Mucosa of rectum (tissue), 2 donors: ENCODE measurements at regions not wholly inside any gene's neighbourhood (a gene's known extent, or its start where the extent isn't known, plus 50 kb on each side); places are given as distances from the start of the nearest gene placed in this dataset.

Experiments used
- H3K27ac ChIP-seq, 2 donors: one replicate each; pipeline ENCODE4 v1.7.0; 2013; ENCODE audit warnings: inconsistent platforms in 2 of 2, low read depth in 2 of 2, low read length in 2 of 2
- H3K27me3 ChIP-seq, 2 donors: one replicate each; pipeline ENCODE4 v1.7.0; 2013; ENCODE audit warnings: low read length in 2 of 2; ENCODE audit not compliant: control insufficient read depth in 2 of 2, insufficient read depth in 2 of 2
- H3K36me3 ChIP-seq, 2 donors: one replicate each; pipeline ENCODE4 v1.7.0; 2013; ENCODE audit warnings: low read length in 2 of 2; ENCODE audit not compliant: control insufficient read depth in 2 of 2, insufficient read depth in 2 of 2
- H3K4me1 ChIP-seq, 2 donors: one replicate each; pipeline ENCODE4 v1.7.0; 2013; ENCODE audit warnings: low read length in 2 of 2, mild to moderate bottlenecking in 1 of 2; ENCODE audit not compliant: control insufficient read depth in 2 of 2, insufficient read depth in 2 of 2
- H3K4me3 ChIP-seq, 2 donors: one replicate each; pipeline ENCODE4 v1.7.0; 2013; ENCODE audit warnings: low read length in 2 of 2
- H3K9ac ChIP-seq, 2 donors: one replicate each; pipeline ENCODE4 v1.7.0; 2013; ENCODE audit warnings: low read length in 2 of 2, low read depth in 1 of 2, mild to moderate bottlenecking in 1 of 2
- H3K9me3 ChIP-seq, 2 donors: one replicate each; pipeline ENCODE4 v1.7.0; 2013; ENCODE audit warnings: low read length in 2 of 2; ENCODE audit not compliant: control insufficient read depth in 2 of 2
- donor health status: healthy.
- donor health status: Normal muscosa, but diverticular disease.

DNA sequence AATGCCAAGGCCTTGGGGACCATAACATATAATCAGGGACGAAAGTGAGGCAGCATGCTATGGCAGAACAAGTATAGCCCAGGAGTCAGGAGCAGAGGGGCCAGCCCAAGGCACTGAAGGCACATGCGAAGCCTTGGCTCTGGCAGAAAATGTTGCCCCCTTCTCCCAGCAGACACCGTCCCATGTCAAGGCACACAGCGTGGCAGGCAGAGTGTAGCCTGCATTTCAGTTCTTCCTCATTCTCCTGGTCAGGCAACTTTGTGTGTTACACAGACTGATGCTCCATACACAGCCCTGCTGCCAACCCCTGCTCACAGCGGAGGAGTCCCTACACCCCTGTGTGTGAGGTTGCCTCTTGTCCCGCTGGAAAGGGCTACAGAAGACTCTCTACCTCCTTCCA is 480.8 kb downstream of the BCL11A start:
- no peaks in the 10 kb centered on the region for H3K4me1 ChIP-seq
- no peak overlapping the region for H3K4me3 ChIP-seq
- no peaks in the 10 kb centered on the region for H3K9me3 ChIP-seq
- H3K9ac ChIP-seq, result no peak overlapping the region
- no peaks in the 10 kb centered on the region for H3K36me3 ChIP-seq
- no peaks in the 10 kb centered on the region for H3K27me3 ChIP-seq
- H3K27ac ChIP-seq, result no peak overlapping the region

DNA sequence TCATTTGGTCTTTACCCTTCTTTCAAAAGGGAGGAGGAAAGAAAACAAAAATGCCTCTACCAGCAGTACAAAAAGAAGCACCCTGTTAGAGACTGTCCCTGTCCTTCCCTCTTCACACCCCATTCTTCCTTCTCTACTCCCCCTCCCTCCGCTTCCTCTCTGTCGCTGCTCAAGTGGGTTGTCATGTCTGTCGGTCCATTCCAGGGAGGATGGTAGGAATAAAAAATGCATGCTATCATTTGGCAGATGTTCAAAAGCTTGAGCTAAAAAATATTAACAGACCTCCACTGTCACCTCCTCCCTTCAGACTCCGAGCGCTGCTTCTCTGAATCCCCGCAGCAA is 482.0 kb downstream of the BCL11A start:
- Histone ChIP-seq H3K4me3 (no peak overlapping the region), H3K36me3 (no peaks in the 10 kb centered on the region), H3K27ac (no peak overlapping the region), H3K27me3 (no peaks in the 10 kb centered on the region), H3K9ac (no peak overlapping the region), H3K4me1 (no peaks in the 10 kb centered on the region), H3K9me3 (no peaks in the 10 kb centered on the region)

DNA sequence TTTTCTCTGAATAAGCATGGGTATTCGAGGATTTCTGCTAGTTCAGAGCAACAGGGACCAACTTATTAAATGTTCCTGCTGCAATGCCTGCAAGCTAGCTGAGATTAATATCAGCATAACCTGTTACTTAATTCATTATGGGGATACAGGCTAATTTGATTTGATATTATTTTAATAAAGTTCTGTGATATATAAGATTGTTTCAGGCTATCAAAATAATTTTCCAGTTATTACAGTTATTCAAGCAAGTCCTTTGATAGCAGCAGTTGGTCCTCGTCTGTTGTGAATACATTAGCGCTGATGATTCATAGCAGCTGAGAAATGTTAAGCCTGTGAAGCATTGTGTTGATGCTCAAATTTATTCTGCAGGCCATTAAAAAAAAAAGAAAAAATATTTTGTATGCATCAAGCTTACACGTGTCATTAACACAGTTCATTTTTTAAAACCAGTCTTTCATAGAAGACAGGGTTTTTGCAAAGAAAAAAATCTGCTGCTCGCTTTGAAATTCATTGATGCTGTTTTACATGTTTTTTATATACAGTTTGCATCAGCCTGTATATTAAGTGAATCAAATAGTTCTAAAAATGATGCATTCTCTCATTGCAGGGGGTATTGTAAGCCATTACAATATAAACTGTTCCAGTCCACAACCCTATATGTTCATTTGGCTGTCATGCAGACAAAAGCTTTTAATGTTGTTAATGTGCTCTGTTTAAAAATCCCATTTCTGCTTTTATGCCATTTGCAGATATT is 482.5 kb downstream of the BCL11A start:
- H3K27me3 ChIP-seq, result no peaks in the 10 kb centered on the region
- H3K9me3 ChIP-seq, result no peaks in the 10 kb centered on the region
- no peak overlapping the region for H3K27ac ChIP-seq
- H3K4me3 ChIP-seq, result no peak overlapping the region
- H3K9ac ChIP-seq, result no peak overlapping the region
- H3K36me3 ChIP-seq, result no peaks in the 10 kb centered on the region
- no peaks in the 10 kb centered on the region for H3K4me1 ChIP-seq

DNA sequence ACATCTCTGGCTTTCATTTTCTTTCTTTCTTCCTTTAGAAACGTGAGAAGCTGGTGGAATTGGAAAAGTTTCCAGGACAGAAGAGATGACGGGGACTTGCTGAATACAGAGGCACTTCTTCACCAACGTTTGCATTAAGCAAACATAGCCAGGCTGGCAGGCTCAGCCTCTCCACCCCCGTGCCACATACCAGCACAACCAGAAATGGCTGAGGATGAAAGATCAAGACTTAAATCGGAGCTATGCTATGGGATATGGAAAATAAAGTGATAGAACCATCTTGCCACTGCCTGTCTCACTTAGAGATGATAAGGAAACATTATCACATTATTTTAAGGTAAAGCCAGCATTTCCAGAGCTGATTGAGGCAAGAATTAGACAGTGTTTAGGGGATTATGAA is 483.3 kb downstream of the BCL11A start:
- Histone ChIP-seq H3K27me3 (no peaks in the 10 kb centered on the region), H3K27ac (no peak overlapping the region), H3K9me3 (no peaks in the 10 kb centered on the region), H3K4me1 (no peaks in the 10 kb centered on the region), H3K36me3 (no peaks in the 10 kb centered on the region), H3K9ac (no peak overlapping the region), H3K4me3 (no peak overlapping the region)

DNA sequence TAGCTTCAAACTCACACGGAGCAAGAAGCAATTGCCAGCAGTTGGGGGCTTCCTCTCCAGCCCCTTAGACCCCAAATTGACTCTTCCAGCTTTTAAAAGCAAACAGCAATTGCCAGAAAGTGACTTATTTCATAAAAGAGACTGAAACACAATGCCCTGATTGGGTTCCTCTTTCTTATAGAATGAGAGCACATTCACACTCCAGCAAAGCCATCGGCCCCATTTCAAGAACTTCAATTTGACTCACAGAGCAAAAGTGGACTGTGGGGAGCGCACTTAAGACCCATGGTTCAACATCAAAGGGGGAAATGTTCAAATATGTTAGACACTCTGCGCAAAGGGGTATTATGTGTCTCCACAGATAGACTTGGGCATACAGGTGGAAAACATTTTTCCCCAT is 484.7 kb downstream of the BCL11A start:
- Histone ChIP-seq H3K27me3 (no peaks in the 10 kb centered on the region), H3K27ac (no peak overlapping the region), H3K36me3 (no peaks in the 10 kb centered on the region), H3K4me3 (no peak overlapping the region), H3K9ac (no peak overlapping the region), H3K9me3 (no peaks in the 10 kb centered on the region), H3K4me1 (no peaks in the 10 kb centered on the region)

DNA sequence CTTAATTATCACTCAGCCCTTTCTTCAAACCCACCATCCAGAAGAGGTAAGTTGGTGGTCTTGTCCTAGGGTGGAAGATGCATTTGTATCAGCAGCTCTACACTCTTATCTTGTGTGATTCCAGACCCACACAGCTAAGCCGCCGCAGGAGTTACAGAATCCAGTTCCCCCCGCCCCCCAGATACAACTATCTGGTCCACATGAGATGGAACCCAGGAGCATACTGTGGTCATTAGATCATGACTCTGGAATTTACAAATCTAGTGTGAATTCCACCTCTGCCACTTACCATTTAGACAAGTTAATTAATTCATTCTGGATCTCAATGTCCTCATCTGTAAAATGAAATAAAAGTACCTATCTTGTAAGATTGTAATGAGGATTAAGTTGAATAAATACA is 486.4 kb downstream of the BCL11A start:
- no peak overlapping the region for H3K9ac ChIP-seq
- H3K36me3 ChIP-seq, result no peaks in the 10 kb centered on the region
- H3K4me3 ChIP-seq, result no peak overlapping the region

DNA sequence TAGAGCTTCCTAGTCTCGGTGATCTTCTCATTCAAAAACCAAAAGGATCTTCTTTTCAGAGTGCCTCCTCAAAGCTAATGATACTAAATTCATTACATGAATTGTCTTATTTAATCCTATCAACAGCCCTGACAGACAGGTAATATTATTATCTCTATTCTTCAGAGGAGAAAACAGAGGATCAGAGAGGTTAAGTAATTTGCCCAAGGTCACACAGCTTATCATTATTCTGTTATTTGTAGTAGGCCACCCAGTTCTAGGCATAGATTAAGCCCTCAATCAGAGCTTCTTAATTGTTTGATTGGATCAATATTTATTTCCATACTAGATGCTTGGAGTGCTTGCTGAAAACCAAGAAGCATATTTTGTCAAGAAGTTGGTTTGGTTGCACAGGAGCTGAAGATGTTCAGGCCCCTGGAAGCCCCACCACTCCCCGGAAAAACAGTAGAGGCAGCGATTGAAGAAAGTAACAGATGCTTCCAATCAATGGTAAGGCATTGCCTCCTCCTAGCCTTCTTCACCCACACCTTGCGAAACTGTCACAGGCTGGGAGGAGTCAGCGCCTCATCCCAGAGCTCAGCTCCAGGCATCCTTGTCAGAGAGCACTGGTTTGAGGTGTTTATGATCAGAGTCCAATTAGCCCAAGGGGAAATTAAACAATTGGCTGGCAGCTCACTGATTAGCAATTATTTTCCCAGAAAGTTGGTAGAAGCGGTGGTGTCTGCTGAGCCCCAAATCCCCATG is 487.2 kb downstream of the BCL11A start:
- H3K4me3 ChIP-seq, result no peak overlapping the region
- H3K36me3 ChIP-seq, result no peaks in the 10 kb centered on the region
- no peaks in the 10 kb centered on the region for H3K9me3 ChIP-seq
- no peaks in the 10 kb centered on the region for H3K4me1 ChIP-seq
- H3K9ac ChIP-seq, result no peak overlapping the region
- no peaks in the 10 kb centered on the region for H3K27me3 ChIP-seq
- H3K27ac ChIP-seq, result no peak overlapping the region

More for the DNA sequence above, 486.4 kb downstream of the BCL11A start:
- no peaks in the 10 kb centered on the region for H3K9me3 ChIP-seq
- no peaks in the 10 kb centered on the region for H3K27me3 ChIP-seq
- H3K27ac ChIP-seq, result no peak overlapping the region
- no peaks in the 10 kb centered on the region for H3K4me1 ChIP-seq

DNA sequence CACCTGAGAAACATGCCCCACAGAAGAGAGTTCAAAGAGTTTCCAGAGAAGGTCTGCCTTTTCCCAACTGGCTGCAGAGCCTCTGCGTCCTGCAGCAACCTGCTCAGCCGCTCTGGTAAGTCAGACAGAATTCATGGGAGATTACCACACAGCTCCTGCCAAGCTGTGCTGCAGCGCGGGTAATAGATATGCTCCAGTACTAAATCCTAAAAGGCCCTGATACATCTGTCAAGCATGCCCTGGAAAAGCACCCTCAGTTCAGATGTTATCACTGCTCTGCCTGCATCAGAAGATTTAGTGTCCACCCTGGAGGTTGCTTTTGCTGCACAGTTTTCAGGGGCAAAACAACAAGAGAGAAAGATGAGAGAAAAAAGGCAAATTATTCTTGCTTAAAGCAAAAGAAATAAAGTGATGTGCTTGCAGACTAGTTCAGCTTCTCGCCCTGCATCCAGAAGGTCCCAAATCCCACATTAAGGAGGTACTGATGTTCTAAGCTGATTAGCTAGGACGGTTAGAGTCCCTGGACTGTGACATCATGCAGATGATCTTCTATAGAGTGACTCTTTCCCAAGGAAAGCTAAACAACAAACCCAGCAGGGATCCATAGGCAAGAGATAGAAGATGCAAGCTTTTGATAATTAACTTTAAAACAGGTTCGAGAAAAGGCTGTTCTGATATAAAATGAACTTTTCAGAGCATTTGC is 488.6 kb downstream of the BCL11A start:
- H3K4me1 ChIP-seq, result no peaks in the 10 kb centered on the region
- H3K9ac ChIP-seq, result no peak overlapping the region
- no peaks in the 10 kb centered on the region for H3K36me3 ChIP-seq
- no peaks in the 10 kb centered on the region for H3K27me3 ChIP-seq
- no peaks in the 10 kb centered on the region for H3K9me3 ChIP-seq
- no peak overlapping the region for H3K4me3 ChIP-seq
- H3K27ac ChIP-seq, result no peak overlapping the region

DNA sequence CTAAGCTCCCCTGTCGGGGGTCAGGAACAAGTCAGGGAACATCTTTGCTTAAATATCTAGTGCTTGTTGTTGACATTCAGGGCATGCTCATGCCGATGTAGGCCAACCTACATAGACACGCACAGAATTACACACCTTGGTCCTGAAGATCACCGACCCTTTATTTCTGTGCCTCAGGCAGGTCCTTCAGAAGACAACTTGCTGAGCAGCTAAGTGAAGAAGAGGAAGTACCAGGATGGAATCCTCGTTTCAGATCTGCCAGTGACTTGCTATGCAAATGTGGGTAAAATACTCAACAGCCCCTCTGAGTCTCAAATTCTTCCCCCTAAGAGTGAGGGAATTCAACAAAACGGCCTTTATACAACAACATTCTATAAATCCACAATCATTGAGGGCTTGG is 494.7 kb downstream of the BCL11A start:
- Histone ChIP-seq H3K9ac (no peak overlapping the region), H3K27ac (no peak overlapping the region), H3K4me3 (no peak overlapping the region), H3K9me3 (no peaks in the 10 kb centered on the region), H3K4me1 (no peaks in the 10 kb centered on the region), H3K27me3 (no peaks in the 10 kb centered on the region), H3K36me3 (no peaks in the 10 kb centered on the region)

DNA sequence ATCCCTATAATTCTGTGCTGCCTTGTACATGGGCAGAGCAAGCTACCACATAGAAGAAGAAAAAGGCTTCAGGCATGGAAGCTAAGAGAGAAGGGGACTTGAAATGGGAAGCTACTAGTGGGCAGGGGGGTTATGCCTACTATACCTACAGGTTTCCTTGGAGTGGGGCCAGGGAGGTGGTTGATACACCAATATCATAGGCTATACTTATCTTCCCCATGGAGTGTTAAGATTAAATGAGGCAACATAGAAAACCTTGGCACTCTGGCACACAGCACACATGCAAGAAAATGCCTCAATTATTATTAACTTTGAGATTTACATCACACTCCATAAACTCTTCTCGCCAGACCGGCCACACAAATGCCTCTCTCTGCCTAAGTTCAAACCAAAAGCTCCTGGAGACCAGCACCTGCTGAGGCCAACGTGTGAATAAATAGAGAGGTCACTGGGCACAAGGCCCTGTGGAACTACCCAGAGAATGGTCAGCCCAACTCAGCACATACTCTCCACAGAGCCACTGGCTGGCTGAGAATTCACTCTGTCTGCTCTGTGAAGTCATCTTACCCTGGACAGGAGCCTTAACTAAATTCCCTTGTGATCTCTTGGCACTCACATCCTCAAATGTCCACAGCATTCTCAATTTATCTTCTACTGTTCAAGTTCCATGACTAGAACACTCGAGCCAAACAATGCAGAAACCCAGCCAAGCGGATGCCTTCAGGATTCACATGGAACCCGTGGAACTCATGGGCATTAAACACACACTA is 498.7 kb downstream of the BCL11A start:
- H3K4me1 ChIP-seq, result peaks cover 0 to 2% of the 10 kb centered on the region in 2 donors
- H3K27me3 ChIP-seq, result no peaks in the 10 kb centered on the region
- no peaks in the 10 kb centered on the region for H3K36me3 ChIP-seq
- H3K4me3 ChIP-seq, result no peak overlapping the region
- no peaks in the 10 kb centered on the region for H3K9me3 ChIP-seq
- no peak overlapping the region for H3K27ac ChIP-seq
- H3K9ac ChIP-seq, result no peak overlapping the region
